HFFc6 (cell line): ENCODE measurements at regions not wholly inside any gene's neighbourhood (a gene's known extent, or its start where the extent isn't known, plus 50 kb on each side); places are given as distances from the start of the nearest gene placed in this dataset.
"Not testable (repeated sequence)": the region's sequence is repeated elsewhere in the genome, so short reads cannot be mapped to it uniquely, and the experiment has no call there.

Source experiments
- DNase-seq: peaks from one replicate; pipeline ENCODE4 v3.0.0-alpha.2; 2018
- H3K27ac Mint-ChIP-seq: 2 replicates; pipeline ENCODE4 v1.8.0; 2020; ENCODE audit warnings: mild to moderate bottlenecking, mixed read lengths
- H3K27me3 Mint-ChIP-seq: 2 replicates; pipeline ENCODE4 v1.8.0; 2021; ENCODE audit warnings: mild to moderate bottlenecking, moderate library complexity, mixed read lengths; ENCODE audit not compliant: insufficient read depth
- H3K36me3 Mint-ChIP-seq: 2 replicates; pipeline ENCODE4 v1.8.0; 2021; ENCODE audit warnings: low read depth, mixed read lengths
- H3K4me1 Mint-ChIP-seq: 2 replicates; pipeline ENCODE4 v1.8.0; 2020; ENCODE audit warnings: low read depth, mixed read lengths
- H3K4me3 Mint-ChIP-seq: 2 replicates; pipeline ENCODE4 v1.8.0; 2020; ENCODE audit warnings: mild to moderate bottlenecking, moderate library complexity, mixed read lengths
- H3K9me3 Mint-ChIP-seq: 2 replicates; pipeline ENCODE4 v1.8.0; 2020; ENCODE audit warnings: mild to moderate bottlenecking, mixed read lengths
- TF ChIP-seq, protein P1 (sequence below): fragments of 200-600 bp; sonication (generic); IDR thresholded peaks from 2 replicates; pipeline ENCODE4 v1.5.0; 2021; ENCODE audit warnings: antibody characterized with exemption, mild to moderate bottlenecking

DNA sequence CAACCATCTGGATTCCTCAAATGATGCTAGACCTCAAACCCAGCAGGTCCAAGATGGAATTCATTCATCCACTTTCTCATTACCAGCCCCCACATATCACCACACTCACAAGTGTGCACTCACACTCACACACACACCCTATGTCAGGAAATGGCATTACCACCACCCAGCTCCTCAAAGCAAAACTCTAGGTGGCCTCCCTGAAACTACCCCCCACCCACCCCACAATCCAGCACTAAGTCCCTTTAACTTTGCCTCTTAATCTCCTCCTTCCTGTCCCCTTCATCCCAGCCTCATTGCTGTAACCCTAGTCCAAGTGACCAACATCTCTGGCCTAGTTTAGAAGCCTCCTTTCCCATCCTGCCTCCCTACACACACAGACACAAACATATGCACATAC is 109.4 kb downstream of the TNFAIP3 start:
- TF ChIP-seq, protein P1, sequence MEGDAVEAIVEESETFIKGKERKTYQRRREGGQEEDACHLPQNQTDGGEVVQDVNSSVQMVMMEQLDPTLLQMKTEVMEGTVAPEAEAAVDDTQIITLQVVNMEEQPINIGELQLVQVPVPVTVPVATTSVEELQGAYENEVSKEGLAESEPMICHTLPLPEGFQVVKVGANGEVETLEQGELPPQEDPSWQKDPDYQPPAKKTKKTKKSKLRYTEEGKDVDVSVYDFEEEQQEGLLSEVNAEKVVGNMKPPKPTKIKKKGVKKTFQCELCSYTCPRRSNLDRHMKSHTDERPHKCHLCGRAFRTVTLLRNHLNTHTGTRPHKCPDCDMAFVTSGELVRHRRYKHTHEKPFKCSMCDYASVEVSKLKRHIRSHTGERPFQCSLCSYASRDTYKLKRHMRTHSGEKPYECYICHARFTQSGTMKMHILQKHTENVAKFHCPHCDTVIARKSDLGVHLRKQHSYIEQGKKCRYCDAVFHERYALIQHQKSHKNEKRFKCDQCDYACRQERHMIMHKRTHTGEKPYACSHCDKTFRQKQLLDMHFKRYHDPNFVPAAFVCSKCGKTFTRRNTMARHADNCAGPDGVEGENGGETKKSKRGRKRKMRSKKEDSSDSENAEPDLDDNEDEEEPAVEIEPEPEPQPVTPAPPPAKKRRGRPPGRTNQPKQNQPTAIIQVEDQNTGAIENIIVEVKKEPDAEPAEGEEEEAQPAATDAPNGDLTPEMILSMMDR = no peak
- Mint-ChIP-seq H3K27ac (no peak overlapping the region), H3K36me3 (no peaks in the 10 kb centered on the region), H3K9me3 (no peaks in the 10 kb centered on the region), H3K4me1 (peaks cover 14% of the 10 kb centered on the region), H3K4me3 (no peak overlapping the region), H3K27me3 (peaks cover 3% of the 10 kb centered on the region; the same call in 1 of the 2 replicates)
- no peak for DNase-seq

DNA sequence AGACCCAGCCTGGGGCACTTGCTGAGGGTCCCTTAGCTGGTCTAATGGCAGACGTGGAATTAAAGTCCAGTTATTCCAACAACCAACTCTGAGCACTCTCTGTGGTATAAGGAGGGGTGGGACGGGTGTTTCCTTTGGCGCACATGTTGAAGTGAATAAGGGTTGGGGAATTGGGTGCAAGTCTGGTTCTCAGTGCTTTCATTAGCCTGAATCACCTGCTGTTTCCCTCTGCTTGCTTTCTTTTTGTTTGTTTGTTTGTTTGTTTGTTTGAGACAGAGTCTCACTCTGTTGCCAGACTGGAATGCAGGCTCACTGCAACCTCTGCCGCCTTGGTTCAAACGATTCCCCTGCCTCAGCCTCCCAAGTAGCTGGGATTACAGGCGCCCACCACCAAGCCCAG is 110.1 kb downstream of the TNFAIP3 start:
- no peaks in the 10 kb centered on the region for H3K9me3 Mint-ChIP-seq
- peaks cover 14% of the 10 kb centered on the region for H3K4me1 Mint-ChIP-seq
- H3K27ac Mint-ChIP-seq = no peak overlapping the region
- peaks cover 3% of the 10 kb centered on the region; the same call in 1 of the 2 replicates for H3K27me3 Mint-ChIP-seq
- TF ChIP-seq, protein P1 = no peak
- no peak for DNase-seq
- H3K4me3 Mint-ChIP-seq = no peak overlapping the region
- H3K36me3 Mint-ChIP-seq = no peaks in the 10 kb centered on the region

DNA sequence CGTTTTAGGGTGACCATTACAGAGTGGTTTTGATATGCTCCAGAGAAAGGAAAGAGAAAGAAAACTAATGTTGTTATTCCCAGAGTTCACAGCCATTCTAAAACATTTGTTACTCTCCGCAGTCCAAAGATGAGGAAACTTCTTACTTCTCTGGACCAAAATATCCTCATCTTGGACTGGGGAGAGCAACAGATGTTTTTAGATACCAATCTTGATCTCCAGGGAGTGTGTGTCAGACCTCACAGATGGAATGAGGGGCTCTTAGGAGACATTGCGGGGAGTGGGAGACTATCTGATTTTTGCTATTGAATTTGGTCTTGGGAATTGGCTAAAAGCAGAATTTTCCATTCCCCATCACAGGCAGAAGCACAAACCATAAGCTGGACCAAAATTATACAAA is 110.8 kb downstream of the TNFAIP3 start:
- H3K27ac Mint-ChIP-seq = no peak overlapping the region
- DNase-seq = no peak
- H3K9me3 Mint-ChIP-seq = no peaks in the 10 kb centered on the region
- peaks cover 3% of the 10 kb centered on the region; the same call in 1 of the 2 replicates for H3K27me3 Mint-ChIP-seq
- no peaks in the 10 kb centered on the region for H3K36me3 Mint-ChIP-seq
- TF ChIP-seq, protein P1 = no peak
- H3K4me3 Mint-ChIP-seq = no peak overlapping the region
- H3K4me1 Mint-ChIP-seq = peaks cover 14% of the 10 kb centered on the region

DNA sequence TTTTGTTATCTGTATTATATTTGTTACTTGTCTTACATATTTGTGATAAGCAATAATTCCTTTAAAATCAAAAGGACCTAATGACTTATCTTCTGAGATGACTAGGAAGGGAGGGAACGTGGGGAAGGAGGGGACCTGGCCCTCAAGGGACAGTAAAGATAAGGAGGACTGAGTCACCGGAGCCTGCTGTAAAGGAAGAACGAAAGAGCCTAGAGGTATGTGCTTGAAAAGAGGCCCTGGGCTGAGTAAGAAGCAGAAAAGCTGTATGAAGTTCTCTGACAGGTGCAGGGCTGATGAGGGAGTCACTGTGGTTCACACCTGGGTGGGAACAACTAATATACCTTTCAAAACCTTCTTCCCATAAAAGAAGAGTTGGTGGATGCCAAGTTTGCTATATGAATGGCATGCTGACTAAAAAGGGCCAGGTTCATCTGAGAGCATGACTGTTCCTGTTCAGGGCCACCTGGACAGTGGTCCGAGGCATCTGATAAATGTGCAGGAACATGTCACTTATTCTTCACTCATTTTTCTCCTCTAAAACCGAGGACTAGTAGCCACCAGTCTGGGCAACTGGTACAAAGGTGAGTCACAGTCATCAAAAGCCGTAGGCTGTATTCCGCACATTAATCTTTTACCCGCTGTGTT is 111.3 kb downstream of the TNFAIP3 start:
- H3K36me3 Mint-ChIP-seq = no peaks in the 10 kb centered on the region
- H3K27me3 Mint-ChIP-seq = peaks cover 2% of the 10 kb centered on the region
- no peaks in the 10 kb centered on the region for H3K9me3 Mint-ChIP-seq
- H3K4me1 Mint-ChIP-seq = peaks cover 14% of the 10 kb centered on the region
- H3K4me3 Mint-ChIP-seq = no peak overlapping the region
- no peak for DNase-seq
- H3K27ac Mint-ChIP-seq = no peak overlapping the region
- TF ChIP-seq, protein P1 = no peak

DNA sequence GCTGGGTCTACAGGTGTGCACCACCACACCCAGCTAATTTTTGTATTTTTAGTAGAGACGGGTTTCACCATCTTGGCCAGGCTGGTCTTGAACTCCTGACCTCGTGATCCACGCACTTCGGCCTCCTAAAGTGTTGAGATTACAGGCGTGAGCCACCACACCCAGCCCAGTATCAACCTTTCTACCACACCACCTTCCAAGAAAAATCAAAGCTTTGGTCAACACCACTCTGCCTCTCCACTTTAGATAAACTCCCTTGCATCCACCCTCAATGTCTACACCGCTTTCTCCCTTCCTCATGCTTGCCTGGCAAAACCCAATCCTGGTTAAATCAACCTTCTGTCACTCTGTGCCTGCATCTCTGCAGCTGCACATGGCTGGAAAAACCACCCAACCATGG is 112.2 kb downstream of the TNFAIP3 start:
- DNase-seq, H3K27me3 Mint-ChIP-seq, H3K4me3 Mint-ChIP-seq, H3K27ac Mint-ChIP-seq, H3K36me3 Mint-ChIP-seq, H3K9me3 Mint-ChIP-seq: not testable (repeated sequence)
- H3K4me1 Mint-ChIP-seq = peaks cover 14% of the 10 kb centered on the region

DNA sequence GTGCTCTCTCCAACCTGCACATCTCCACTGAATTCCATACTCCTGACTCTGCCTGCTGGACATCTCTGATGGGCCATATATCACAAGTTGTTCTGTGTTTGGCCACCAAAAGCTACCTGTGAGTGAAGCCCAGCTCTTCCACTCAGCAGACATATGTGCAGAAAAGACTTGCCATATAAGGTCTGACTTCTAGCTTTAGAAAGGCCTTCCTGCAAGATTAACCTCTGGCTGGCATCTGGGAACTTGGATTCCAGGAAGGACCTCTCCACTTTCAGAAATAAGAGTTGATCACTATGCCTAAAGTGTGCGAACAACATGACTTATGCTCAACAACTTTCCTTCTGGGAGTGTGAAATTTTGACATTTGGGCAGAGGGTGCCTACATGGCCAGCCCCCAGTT is 113.7 kb downstream of the TNFAIP3 start:
- TF ChIP-seq, protein P1 = no peak
- Mint-ChIP-seq H3K27ac (no peak overlapping the region), H3K27me3 (peaks cover 2% of the 10 kb centered on the region; the same call in 1 of the 2 replicates), H3K9me3 (no peaks in the 10 kb centered on the region), H3K4me1 (peaks cover 8% of the 10 kb centered on the region; the same call in 1 of the 2 replicates), H3K4me3 (no peak overlapping the region), H3K36me3 (no peaks in the 10 kb centered on the region)
- no peak for DNase-seq
